ENCODE measurements at regions not wholly inside any gene's neighbourhood (a gene's known extent, or its start where the extent isn't known, plus 50 kb on each side); places are given as distances from the start of the nearest gene placed in this dataset.

GRCh38 chr5:143730112-143730801 is 81.7 kb upstream of the HMHB1 start:
- TF ChIP-seq, protein P1, sequence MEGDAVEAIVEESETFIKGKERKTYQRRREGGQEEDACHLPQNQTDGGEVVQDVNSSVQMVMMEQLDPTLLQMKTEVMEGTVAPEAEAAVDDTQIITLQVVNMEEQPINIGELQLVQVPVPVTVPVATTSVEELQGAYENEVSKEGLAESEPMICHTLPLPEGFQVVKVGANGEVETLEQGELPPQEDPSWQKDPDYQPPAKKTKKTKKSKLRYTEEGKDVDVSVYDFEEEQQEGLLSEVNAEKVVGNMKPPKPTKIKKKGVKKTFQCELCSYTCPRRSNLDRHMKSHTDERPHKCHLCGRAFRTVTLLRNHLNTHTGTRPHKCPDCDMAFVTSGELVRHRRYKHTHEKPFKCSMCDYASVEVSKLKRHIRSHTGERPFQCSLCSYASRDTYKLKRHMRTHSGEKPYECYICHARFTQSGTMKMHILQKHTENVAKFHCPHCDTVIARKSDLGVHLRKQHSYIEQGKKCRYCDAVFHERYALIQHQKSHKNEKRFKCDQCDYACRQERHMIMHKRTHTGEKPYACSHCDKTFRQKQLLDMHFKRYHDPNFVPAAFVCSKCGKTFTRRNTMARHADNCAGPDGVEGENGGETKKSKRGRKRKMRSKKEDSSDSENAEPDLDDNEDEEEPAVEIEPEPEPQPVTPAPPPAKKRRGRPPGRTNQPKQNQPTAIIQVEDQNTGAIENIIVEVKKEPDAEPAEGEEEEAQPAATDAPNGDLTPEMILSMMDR (conservative IDR thresholded peaks at IDR 0.05) = no peak
- TF ChIP-seq EZH2 (IDR thresholded peaks at IDR 0.05; ENCODE audit: low read depth) = no peak

All from PC-9 (cell line).